Activated CD8-positive, alpha-beta memory T cell treated with anti-CD3 and anti-CD28 coated beads, Interleukin-2, amount 50 U/mL, for 24 hours (primary cell): ENCODE measurements at regions not wholly inside any gene's neighbourhood (a gene's known extent, or its start where the extent isn't known, plus 50 kb on each side); places are given as distances from the start of the nearest gene placed in this dataset.

Experiments used
- DNase-seq: peaks from one replicate; pipeline ENCODE4 v3.0.0-alpha.2; 2020; ENCODE audit errors: extremely low read depth

DNA sequence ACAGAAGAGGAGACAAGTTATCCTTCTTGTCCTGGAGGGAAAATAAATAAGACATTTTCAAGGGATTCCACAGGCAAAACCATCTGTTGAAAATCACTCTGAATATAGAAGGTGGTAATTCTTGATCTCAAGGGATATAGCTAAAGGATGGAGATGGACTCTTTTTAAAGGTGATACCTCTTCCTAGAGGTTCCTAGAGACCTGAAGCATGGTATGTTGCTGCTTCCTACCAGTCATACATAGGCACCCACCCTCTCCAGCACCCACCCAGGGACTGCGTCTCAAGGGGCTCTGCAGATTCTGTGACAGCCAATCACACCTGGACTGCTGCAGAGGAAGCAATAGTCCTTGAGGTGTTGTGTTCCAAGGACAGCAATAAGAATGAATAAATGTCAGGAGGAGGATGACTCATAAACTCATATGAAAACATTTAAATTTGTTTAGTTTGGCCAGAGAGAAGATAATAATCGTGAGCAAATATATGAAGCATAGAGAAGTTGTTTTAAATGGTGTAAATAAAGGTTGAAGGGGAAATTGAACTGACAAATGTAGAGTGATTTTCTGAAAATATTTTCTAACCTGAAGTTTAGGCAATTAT is 741.6 kb upstream of the CBLB start:
- no peak for DNase-seq

DNA sequence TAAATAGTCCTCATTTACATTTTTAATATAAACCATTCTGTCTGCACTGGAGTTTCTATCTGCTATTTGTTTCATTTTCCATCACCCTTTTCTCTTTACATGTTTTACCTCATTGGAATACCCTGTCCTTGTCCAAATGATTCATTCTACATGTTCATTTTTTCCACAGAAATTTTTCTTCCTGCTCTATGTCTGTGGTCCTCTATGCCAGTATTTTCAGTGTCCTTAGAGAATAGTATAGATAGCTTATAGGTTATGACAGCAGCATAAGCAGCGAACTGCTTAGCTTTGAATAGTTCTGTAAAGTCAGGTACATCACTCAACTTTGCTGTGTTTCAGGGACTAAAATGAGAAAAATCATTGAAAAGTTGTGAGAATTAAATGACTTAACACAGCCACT is 742.3 kb upstream of the CBLB start:
- DNase-seq: no peak

DNA sequence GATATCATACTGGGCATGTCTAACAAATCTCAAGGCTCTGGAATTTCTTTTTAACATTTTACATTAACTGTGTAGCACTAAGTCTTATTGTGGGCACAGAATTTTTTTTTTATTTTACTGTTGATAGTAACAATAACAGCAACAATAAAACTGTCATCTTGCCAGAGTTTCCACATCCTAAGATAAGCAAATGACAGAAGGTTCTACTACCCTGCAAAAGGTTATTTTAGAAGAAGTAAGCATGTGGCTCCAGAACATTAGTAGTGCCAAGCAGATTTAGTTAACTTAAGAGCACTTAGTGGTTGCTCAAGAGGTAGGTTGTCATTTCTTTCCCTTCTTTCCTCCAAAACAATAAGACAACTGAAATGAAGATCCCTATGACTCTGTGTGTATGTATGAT is 743.0 kb upstream of the CBLB start:
- DNase-seq: no peak

- DNase-seq: no peak
These were observed 747.7 kb upstream of the CBLB start for GRCh38 chr3:106616556-106616955.

DNA sequence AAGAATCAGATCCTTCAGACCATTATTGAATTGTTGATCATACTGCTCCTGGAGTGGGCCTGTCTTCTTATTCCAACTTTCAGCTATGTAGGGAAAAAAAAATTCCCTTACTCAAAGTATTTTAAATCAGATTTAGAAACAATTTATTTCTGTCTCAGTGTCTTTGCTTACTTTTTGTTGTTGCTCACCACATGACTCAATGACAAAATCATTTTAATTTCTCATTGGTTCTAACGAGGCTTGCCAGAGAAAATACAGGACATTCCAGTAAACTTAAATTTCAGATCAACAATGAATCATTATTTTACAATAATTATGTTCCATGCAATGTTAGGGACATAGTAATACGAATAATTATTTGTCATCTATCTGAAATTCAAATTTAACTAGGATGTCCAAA is 748.5 kb upstream of the CBLB start:
- no peak for DNase-seq

- DNase-seq: no peak
These were observed 751.8 kb upstream of the CBLB start for GRCh38 chr3:106620646-106621045.

DNA sequence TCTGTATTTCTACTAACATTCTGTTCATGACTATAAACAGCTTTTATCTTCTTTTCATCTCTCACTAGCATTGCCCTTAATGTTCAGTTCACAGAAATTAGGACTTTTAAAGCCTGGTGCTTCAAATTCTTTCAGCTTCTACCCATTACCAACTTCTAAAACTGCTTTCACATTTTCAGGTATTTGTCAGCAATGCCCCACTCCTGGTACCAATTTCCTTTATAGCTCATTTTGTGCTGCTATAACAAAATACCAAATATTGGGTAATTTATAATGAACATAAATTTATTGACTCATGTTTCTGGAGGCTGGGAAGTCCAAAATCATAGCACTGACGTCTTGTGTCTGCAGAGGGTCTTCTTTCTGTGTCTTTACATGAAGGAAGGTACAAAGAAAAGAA is 753.1 kb upstream of the CCDC54 start:
- DNase-seq: no peak

- no peak for DNase-seq
These were observed 748.8 kb upstream of the CCDC54 start for GRCh38 chr3:106628407-106628806.

DNA sequence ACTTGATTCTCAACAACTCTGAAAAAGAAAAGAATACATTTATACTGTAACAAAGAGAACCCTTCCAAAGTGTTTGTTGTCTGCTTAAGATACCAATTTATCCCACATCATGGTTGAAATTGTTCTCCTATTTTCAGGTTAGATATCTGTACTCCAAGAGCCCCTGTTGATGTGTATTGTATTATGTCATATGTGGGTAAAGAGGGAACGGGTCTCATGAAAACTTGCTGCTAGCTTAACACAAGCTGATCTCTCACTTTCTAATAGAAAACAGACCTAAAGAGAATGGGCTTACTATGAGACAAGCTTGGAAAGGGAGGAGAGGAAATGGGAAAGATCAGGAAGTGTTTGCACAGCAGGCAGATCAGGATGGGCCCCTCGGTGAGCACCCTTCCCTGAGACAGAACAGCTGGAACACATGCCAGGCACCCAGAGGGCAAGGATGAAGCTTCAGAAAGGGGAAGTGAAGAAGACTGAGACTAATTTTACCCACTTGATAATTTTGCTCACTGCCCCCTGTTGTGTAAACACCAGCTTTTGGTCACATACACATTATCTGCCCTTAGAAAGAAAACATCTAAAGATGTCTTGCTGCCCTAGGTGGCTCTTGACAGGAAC is 747.9 kb upstream of the CCDC54 start:
- no peak for DNase-seq

DNA sequence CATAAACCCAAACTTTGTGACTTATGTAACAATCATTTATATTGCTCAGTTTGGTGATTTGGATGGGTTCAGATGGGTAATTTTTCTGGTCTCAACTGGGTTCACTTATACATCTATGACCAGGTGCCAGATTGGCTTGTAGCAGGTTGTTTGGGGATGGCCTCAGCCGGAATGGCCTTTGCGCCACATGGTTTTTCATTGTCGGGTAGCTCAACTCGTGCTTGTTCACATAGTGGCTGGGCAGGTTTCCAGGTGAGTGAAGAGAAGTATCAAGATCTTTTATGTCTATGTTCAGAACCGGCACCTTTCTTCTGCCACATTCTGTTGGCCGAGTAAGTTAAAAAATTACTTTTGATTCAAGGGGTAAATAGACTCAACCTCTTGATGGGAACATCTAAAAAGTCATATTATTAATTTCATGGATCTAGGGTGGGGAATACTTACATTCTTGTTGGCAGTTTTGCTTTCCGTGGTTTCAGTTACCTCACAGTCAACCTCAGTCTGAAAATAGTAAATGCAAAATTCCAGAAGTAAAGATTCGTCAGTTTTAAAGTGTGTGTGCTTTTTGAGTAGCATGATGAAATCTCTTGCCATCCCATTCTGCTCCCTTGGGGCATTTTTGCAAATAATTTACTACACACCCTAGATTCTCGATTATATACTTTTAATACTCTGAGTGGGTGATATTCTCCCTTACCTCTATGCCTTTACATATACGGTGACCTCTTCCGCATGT is 745.7 kb upstream of the CCDC54 start:
- DNase-seq: no peak

- DNase-seq: no peak
These were observed 742.0 kb upstream of the CCDC54 start for GRCh38 chr3:106635271-106635670.

DNA sequence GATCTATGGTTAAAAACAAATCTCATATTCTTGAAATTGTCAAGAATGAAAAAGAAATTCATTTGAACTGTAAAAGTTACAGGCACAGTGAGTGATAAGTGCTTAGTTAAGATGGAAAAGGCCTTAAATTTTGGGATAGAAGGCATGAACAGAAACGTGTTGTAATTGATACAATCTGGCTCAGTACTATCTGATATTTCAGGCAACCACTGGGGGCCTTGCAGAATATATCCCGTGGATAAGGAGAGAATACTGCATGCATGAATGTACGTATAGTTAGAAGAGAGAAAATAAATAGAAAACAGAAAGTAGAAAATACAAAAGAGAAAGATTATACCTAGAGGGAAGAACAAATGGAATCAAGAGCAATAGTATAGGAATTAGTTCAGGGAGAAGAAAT is 741.4 kb upstream of the CCDC54 start:
- no peak for DNase-seq

DNA sequence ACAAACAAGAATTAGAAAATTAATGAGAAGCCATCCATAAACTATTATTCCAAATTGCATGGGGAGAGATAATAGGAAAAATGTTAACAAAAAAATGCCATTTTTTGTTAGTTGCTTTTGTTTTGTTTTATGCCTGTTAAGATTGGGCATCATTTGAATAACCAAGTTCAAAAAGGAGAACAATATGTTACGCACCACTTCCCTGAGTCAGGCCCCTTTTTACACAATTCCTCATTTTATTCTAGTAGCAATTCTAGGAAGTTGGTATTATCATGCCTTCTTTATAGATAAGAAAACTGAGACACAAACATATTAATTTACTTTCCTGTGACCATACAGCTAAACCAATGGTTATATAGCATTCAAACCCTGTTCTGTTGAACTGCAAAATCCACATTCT is 736.9 kb upstream of the CCDC54 start:
- no peak for DNase-seq

DNA sequence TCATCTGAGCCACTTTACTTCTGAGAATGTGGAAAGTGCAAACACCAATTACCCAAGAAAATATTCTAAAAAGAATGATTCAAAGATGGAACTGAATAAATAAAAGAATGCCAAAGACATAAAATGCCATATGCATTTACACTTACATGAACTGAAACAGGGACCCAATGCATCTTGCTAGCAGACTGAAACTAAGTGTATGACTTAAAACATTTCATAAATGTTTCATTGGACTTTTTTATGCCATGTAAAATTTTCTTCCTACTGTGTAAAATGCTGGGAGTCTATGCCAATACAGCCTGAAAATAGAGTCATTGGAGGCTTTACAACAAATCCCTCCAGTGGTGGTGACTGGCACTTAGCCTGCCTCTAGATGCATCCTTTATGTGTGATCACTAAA is 735.1 kb upstream of the CCDC54 start:
- no peak for DNase-seq

DNA sequence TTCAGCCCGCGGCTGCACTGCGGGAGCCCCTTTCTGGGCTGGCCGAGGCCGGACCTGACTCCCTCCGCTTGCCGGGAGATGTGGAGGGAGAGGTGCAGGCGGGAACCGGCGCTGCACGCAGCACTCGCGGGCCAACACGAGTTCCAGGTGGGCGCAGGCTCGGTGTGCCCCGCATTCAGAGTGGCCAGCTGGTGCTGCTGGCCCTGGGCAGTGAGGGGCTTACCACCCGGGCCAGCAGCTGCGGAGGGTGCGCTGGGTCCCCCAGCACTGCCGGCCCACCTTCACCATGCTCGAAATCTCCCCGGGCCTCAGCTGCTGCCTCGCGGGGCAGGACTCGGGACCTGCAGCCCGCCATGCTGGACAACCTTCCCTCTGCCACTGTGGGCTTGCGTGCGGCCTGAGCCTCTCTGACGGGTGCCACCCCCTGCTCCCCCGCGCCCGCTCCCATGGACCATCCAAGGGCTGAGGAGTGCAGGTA is 733.5 kb upstream of the CCDC54 start:
- no peak for DNase-seq

DNA sequence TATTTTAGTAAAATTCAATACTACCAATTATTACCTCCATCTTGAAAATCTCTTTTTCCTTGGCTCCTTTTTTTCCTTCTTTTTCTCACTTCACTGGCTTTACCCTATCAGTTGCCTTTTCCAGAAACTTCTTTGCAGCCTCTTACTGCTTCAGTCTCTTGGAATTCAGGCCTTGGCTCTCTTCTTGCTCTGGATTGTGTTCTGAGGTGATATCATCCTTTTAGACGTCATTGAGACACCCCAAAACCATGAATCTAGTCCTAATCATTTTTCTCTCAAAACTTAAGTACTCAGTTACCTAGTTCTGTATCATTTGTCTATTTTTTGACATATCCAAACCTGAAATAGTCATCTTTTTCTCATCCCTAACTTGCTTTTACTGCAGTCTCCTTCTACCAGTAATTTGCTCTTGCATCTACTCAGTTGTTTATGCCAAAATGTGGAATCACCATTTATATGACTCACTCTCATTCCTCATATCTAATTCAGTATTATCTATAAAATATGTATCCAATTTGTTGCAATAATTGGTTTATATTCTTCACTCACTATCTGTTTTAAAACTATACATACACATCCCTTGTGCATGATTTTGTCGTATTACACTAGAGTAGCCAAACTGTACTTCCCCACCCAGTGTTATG is 703.2 kb upstream of the CCDC54 start:
- no peak for DNase-seq

DNA sequence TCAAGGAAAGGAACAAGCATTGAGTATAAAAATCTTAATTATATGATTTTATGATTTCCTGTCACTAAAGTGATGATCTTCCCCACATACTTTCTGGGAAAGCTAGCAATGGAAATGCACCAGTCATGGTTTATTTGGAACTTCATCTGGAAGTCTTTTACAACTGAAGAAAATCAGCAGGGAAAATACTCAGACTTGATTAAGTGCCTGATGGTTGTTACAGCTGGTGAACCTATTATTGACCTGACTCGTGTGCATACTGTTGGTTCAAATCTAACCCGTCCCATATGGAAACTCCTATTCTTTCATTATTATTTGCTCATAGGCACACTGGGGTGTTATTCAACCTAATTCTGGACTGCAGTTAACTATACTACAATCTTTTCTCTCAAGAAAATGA is 701.8 kb upstream of the CCDC54 start:
- no peak for DNase-seq

DNA sequence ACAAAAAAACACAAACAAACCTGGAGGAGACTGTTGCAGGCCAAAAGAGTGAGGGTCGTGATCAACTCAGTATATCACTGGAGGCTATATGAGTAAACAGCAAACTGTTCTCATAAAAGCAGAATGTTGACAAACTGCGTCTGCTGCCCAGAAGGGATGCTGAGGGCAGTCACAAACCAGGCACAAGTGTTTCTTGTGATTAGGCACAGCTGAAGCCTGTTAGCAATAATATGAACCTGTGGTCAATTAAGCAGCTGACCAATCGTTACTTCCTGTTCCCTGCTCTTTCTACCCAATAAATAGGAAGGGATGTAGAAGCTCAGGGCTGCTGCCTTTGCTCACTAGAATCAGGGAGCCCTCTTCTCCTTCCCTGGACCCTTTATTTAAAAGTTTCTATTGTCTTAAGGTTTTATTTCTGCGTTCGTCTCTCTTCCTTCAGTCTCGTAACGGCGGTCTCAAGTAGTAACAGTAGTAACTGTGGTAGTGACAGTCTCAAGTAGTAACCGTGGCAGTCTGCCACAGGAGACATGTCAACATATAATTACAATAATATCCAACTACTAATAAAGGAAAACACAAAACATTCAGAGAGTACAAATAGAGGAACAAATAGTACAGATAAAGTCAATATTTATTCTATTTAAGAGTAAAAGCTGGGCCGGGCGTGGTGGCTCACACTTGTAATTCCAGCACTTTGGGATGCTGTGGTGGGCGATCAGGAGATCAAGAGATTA is 698.4 kb upstream of the CCDC54 start:
- DNase-seq: no peak

DNA sequence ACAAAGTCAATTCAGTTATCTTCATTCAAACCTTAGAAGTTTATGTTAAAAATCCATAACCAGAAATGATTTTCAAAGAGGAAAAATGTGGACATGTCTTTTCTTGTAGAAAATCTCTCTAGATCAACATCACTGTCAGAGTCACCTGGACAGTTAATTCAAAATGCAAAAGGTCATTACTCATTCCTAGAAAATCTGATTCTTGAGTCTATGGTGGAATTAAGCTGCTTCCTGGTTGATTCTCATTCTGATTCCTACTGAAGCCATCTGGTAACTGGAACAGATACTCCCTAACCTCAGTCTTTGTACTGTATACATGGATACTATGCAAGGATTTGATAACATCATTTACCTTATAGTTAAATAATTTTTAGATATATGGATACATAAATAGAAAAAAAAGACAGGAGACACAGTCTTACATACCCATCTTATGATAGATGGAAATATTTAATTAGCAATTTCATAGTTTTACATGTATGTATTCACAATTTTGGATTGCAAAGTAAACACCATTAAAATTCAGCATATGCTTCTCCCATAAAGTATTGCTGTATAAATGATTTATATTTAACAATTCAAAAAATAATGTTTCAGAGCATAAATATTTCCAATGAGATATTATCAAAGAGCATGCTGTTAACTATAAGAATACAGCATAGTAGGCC is 693.2 kb upstream of the CCDC54 start:
- no peak for DNase-seq

- DNase-seq: no peak
These were observed 691.5 kb upstream of the CCDC54 start for GRCh38 chr3:106685745-106686144.

GRCh38 chr3:106687905-106688304 is 689.3 kb upstream of the CCDC54 start:
- DNase-seq: no peak

GRCh38 chr3:106688464-106688863 is 688.8 kb upstream of the CCDC54 start:
- DNase-seq: no peak
